CD4-positive, alpha-beta T cell treated with Interleukin-4 for 1 hour (primary cell): ENCODE measurements at regions not wholly inside any gene's neighbourhood (a gene's known extent, or its start where the extent isn't known, plus 50 kb on each side); places are given as distances from the start of the nearest gene placed in this dataset.

Source experiments
- DNase-seq, 2 donors: peaks; one replicate each; pipeline ENCODE4 v3.0.0-alpha.2; 2020 to 2022

- no peak for DNase-seq
Observed at GRCh38 chr16:50950955-50951354, 200.1 kb downstream of the SALL1 start.

DNA sequence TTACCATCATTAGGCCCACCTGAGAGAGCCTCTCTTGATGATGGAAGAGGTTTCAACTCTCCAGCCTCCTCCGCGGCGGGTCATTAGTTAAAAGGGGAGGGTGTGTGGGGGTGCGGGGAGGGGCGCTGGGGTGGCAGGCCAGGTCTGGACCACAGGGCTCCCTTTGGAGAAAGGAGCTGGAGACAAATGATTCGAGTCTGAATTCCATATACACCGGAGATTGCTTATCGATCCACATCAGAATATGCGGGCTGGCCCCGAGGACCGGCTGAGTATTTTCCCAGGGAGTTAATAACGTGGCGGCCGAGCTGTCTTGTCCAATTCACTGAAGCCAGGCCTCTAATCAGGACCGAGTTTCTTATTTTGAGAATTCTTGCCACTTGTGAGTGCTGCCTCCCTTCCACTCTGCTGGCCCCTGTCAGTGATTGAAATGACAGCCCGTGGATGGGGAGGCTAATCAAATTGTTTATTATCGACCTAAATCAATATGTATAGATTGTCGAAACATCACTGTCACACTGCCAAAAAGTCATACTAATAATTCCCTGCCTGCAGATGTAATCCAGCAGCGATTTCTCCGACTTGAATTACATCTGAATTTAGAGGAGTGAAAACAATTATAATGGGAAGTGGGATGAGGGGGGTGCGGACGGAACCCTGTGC lies 202.7 kb downstream of the SALL1 start:
- no peak for DNase-seq

GRCh38 chr16:50947826-50948225 lies 203.2 kb downstream of the SALL1 start:
- no peak for DNase-seq

DNA sequence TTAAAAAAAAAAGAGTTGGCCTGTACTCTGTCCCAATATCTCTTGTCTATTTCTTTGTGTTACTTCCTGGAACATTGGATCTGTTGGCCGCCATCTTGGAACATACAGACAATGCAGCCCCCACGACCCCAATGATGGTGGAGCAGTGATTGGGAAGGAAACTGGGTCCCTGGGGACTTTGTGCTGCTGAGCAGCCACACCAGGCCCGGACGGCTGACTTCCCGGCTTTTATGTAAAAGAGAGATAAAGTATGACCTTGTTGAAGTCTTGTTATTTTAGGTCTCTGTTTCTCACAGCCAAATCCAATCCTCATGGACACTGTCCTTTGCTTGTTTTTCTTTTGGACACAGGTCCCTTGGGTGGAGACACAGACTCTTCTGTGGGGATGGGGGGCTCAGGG lies 204.5 kb downstream of the SALL1 start:
- no peak for DNase-seq

DNA sequence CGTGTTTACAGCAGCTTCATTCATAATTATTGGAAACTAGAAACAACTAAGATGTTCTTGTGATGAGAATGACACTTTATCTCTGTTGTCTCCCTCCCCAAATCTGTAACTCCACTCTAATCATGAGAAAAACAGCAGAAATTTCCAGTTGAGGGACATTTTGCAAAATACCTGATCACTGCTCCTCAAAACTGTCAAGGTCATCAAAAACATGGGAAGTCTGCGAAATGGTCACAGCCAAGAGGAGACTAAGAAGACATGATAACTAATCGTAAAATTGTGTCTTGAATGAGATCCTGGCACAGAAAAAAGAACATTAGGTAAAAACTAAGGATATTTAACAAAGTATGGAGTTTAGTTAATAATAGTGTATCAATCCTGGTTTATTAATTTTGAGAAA lies 204.2 kb downstream of the CYLD start:
- no peak for DNase-seq

- DNase-seq, result no peak
Observed at GRCh38 chr16:50945171-50945570, 203.3 kb downstream of the CYLD start.

DNA sequence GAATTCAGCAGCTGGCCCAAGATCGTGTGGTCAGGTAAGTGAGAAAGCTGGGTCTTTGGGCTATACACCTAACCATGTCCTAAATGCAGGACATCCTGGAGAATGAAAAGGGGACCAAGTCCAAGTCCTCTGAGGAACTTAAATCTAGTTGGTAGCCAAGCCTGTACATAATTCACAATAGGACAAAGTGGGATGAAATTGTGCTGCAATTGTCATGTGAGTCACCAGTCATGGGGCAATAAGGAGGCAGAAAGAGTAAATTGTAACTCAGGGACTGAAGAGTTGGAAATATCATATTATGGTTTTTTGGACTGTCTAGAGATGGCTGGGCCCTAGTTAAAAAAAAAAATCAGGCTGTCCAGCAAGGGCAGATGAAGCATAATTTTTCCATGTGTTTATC lies 202.6 kb downstream of the CYLD start:
- DNase-seq, result no peak

GRCh38 chr16:50944033-50944432 lies 202.1 kb downstream of the CYLD start:
- no peak for DNase-seq

GRCh38 chr16:50942143-50942542 lies 200.3 kb downstream of the CYLD start:
- no peak for DNase-seq

- no peak for DNase-seq
Observed at GRCh38 chr16:50941681-50942080, 199.8 kb downstream of the CYLD start.

DNA sequence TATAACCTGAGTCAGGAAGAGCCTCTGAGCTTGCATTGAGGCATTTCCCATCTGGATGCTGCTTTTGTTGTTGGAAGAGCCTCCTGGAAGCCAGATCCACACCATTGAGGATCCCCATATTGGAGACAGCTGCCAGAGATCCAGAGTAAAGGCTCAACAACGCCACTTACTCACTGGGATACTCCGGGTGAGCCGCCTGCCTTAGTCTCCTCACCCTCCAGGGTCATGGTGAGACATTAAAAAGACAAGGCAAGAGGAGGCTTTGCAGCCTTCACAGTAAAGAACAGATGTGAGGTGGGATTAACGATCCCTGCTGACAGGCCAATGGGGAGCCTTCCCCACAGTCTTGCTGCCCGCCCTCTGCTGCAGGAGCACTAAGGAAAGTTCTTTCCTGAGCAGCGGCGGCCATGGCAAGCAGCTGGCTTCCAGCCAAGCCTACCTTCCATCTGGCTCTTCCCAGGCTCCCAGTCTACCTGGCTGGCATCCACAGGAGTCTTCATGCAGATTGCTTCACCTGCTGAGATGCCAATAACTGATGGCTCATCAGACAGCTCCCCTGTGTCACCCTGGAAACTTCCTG lies 198.5 kb downstream of the CYLD start:
- DNase-seq, result no peak

DNA sequence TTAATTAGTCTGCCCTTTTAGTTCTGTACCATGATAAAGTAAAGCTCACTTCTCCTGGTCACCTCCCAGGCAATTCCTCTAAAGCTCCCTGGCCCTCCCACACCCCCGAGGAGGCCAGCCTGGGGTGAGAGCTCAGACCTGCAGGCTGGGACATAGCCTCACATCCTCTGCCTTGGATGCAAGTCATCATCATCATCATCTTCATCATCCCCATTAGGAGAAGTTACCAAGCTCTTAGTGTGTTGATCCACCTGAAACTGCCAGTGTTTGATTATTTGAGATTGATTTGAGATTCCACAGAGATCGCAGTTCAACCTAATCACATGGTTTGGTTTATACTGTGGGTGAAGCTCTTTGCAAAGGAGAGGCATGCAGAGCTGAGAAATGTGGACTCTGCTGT lies 197.5 kb downstream of the CYLD start:
- no peak for DNase-seq

- no peak for DNase-seq
Observed at GRCh38 chr16:50938932-50939331, 197.0 kb downstream of the CYLD start.

GRCh38 chr16:50933262-50933661 lies 191.4 kb downstream of the CYLD start:
- DNase-seq, result no peak

- no peak for DNase-seq
Observed at GRCh38 chr16:50932348-50932935, 190.6 kb downstream of the CYLD start.

DNA sequence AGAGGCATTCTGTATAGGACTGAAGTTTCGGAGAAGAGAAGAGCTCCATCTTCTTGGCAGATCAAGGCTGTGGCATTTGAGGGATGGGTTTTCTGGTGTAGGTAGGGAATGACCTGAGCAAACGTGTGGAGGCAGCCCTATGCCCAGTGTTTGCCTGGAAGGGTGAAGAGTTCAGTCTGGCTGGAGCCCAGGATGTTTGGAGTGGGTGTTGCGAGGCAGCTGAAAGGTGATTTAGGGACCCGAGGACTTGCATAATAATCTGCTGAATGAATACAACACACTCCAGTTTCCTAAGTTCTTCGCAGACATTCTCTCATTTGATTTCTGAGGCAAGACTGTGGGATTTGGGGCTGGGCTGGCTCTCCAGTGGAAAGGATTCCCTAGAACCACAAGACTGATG lies 186.2 kb downstream of the CYLD start:
- no peak for DNase-seq

- DNase-seq, result no peak
Observed at GRCh38 chr16:50925758-50926357, 184.0 kb downstream of the CYLD start.

DNA sequence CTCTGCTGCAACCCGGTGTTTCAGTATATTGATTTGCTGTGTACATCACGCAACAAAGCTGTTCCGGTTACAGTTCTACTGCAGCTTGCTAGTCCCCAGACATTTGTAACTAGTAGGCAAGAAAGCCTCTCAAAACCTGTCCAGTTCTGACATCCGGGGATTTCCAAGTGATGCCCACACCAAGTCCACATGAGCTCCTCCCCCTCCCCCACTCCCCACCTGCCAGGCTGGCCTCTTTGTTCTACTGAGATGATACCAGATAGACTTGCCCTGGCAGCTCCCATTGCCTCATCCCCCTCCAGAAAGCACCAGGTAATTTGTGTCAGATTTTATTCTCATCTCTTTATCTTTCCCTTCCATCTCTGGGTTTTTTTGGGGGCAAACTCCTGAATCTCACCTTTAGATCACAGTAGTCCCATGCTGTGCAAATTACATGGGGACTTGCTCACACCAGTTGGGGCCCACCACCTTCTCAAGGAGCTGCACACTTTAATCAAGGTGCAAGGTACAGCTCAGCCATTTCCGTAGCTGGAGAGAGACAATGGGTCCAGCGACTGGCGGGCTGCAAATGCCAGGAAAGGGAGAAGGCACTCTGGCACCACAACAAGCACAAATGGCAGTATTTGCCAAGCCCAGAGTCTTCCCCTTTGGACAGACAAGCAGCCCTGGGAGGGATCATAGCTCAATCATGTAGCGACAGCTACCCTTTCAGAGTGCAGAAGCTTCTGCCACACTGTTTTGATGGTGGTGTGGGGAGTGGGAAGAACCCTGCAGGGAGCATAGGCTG lies 183.1 kb downstream of the CYLD start:
- DNase-seq, result no peak

DNA sequence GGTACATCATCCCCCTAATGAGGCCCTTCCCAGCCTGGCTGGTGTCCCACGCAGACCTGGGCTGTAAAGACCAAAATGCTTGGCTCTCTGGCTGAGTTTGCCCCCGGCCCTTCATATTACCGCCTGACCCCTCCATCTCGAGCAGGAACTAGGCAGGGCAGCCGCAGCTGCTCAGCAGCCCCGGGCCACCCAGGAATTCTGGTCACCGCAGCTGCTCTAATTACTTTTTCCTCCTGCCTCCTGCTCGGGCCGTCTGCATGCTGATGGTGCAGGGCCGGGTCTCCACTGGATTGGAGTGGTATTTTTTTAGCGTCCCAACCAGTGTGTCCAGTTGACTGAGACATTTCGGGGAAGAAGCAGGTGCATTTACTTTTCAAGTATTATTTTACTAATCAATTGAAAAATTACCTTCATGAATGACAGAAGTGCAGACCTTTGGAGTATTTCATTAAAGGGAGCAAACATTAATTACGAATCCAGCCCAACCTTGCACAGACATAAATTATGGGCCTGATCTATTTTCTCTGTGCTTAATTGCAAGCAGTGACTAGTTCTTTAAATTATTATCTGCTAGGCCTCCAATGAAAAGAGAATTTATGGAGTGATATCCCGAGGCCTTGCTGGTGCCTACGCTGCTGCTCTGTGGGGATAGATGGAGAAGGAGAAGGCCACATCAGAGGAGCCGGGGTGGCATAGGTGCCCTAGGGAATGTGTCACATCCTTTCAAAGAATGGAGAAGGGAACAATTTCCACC lies 176.2 kb downstream of the CYLD start:
- DNase-seq, result no peak

DNA sequence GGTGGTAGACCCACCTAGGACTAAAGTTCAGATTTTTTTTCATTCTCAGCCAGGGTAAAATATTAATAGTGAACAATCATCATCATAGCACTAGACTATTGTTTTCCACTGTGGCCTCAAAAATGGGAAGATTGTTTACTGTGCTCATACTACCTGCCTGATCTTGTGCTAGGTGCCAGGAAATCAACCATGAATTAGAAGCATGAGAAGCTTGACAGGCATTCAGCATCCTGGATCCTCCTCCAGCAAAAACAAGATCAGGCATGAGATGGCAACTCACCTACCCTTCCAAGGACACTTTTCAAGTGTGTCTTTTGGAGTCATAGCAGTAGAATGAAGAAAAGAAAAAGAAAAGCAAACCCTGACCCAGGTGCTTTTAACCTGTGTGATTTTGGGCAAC lies 174.2 kb downstream of the CYLD start:
- no peak for DNase-seq

DNA sequence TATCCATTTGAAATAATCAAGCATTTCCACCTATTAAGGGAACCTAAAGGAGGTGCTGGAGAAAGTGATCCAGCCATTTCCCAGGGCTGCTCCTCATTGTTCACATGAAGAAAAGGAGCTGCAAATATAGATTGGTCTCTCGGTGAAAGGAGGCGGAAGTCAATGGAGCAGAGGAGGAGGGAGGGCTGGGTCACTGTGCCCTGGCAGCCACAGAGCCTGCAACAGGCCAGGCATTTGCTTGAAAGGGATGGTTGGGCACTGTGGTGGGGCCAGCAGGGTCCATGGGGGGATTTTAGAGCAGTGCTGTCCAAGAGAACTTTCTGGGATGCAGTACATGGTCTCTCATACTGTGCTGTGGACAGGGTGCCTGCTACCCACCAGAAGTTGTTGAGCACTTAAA lies 173.2 kb downstream of the CYLD start:
- no peak for DNase-seq

GRCh38 chr16:50910736-50911100 lies 168.8 kb downstream of the CYLD start:
- no peak for DNase-seq
